Common myeloid progenitor, CD34-positive (primary cell): ENCODE measurements at regions not wholly inside any gene's neighbourhood (a gene's known extent, or its start where the extent isn't known, plus 50 kb on each side); places are given as distances from the start of the nearest gene placed in this dataset.

Experiments used
- CTCF ChIA-PET: fragments of 350-600 bp; sonication (Branson Sonifier 250); formaldehyde crosslinking; loops from one replicate; lab custom pipeline; 2021; ENCODE audit warnings: antibody characterized with exemption; lab: Charles Lee
- POLR2A ChIA-PET: fragments of 350-600 bp; sonication (Branson Sonifier 250); formaldehyde crosslinking; loops from one replicate; lab custom pipeline; 2021; ENCODE audit warnings: antibody characterized with exemption; lab: Charles Lee
- DNase-seq, 3 donors: peaks; one replicate each; pipeline versions ENCODE4 v3.0.0 to v3.0.0-alpha.2; 2013
- H3K27ac ChIP-seq, 2 experiments: 1 replicate in 1 of 2; 2 replicates in 1 of 2; pipeline ENCODE4 v1.7.0; 2013; ENCODE audit warnings: inconsistent platforms in 2 of 2, low read length in 2 of 2, mild to moderate bottlenecking in 2 of 2, low read depth in 1 of 2, moderate library complexity in 1 of 2; ENCODE audit not compliant: severe bottlenecking in 2 of 2, insufficient read depth in 1 of 2, poor library complexity in 1 of 2
- H3K27me3 ChIP-seq, 5 experiments: replicated peaks in 2 of 5; 1 replicate in 3 of 5; 2 replicates in 2 of 5; pipeline versions ENCODE4 v1.6.1 to v1.7.0; 2013; ENCODE audit warnings: low read length in 4 of 5, mild to moderate bottlenecking in 2 of 5, moderate library complexity in 2 of 5, inconsistent platforms in 1 of 5; ENCODE audit not compliant: insufficient read depth in 5 of 5, control insufficient read depth in 4 of 5
- H3K36me3 ChIP-seq, 4 experiments: 1 replicate in 2 of 4; 2 replicates in 2 of 4; pipeline versions ENCODE4 v1.6.1 to v1.7.0; 2013; ENCODE audit warnings: low read length in 3 of 4, control low read depth in 1 of 4, mild to moderate bottlenecking in 1 of 4; ENCODE audit not compliant: control insufficient read depth in 4 of 4, insufficient read depth in 4 of 4
- H3K4me1 ChIP-seq, 4 experiments: 1 replicate in 3 of 4; 2 replicates in 1 of 4; pipeline versions ENCODE4 v1.6.1 to v1.7.1; 2013; ENCODE audit warnings: low read length in 3 of 4, mild to moderate bottlenecking in 3 of 4, control low read depth in 1 of 4, inconsistent platforms in 1 of 4, moderate library complexity in 1 of 4; ENCODE audit not compliant: control insufficient read depth in 4 of 4, insufficient read depth in 4 of 4; ENCODE audit errors: control extremely low read depth in 1 of 4
- H3K4me3 ChIP-seq, 7 experiments: 1 replicate in 4 of 7; 2 replicates in 3 of 7; pipeline versions ENCODE4 v1.5.1 to v1.7.0; 2013; ENCODE audit warnings: mild to moderate bottlenecking in 7 of 7, low read length in 6 of 7, moderate library complexity in 6 of 7, inconsistent platforms in 2 of 7, low read depth in 2 of 7, control low read depth in 1 of 7; ENCODE audit not compliant: insufficient read depth in 4 of 7, control insufficient read depth in 1 of 7; ENCODE audit errors: extremely low read depth in 1 of 7
- H3K9me3 ChIP-seq, 5 experiments: 1 replicate in 4 of 5; 2 replicates in 1 of 5; pipeline versions ENCODE4 v1.6.1 to v1.7.1; 2013; ENCODE audit warnings: low read length in 4 of 5, mild to moderate bottlenecking in 2 of 5, inconsistent platforms in 1 of 5, low read depth in 1 of 5, moderate library complexity in 1 of 5; ENCODE audit not compliant: control insufficient read depth in 4 of 5, insufficient read depth in 2 of 5; ENCODE audit errors: control extremely low read depth in 1 of 5
- WGBS: methylation state at CpG from one replicate; pipeline ENCODE4 v1.1.5; 2013; ENCODE audit not compliant: insufficient coverage; 5-methylcytosine and 5-hydroxymethylcytosine counted together

- POLR2A ChIA-PET = no interaction called here
- H3K9me3 ChIP-seq = peaks cover 0 to 10% (median 3%) of the 10 kb centered on the region in 5 experiments
- H3K4me1 ChIP-seq = peaks cover 0 to 10% (median 1%) of the 10 kb centered on the region in 4 experiments
- peak; percentile 35 to 74 (median 70) for DNase-seq
- H3K27ac ChIP-seq = no peak overlapping the region
- CTCF ChIA-PET = no interaction called here
- no peak overlapping the region for H3K4me3 ChIP-seq
- no peaks in the 10 kb centered on the region for H3K36me3 ChIP-seq
- 100% methylated on average over 4 of the region's 5 CpGs for WGBS
- H3K27me3 ChIP-seq = no peaks in the 10 kb centered on the region
These were observed 248.0 kb downstream of the CASP12 start for GRCh38 chr11:104650234-104650633.

GRCh38 chr11:104649002-104649401 lies 249.3 kb downstream of the CASP12 start:
- DNase-seq = peak in 2 of 3 donors; percentile 33 to 35
- H3K27me3 ChIP-seq = no peaks in the 10 kb centered on the region
- no peak overlapping the region for H3K27ac ChIP-seq
- CTCF ChIA-PET = no interaction called here
- no CpG with 5 or more reads among the region's 1 CpG for WGBS
- H3K36me3 ChIP-seq = no peaks in the 10 kb centered on the region
- POLR2A ChIA-PET = no interaction called here
- peaks cover 0 to 10% (median 1%) of the 10 kb centered on the region in 4 experiments for H3K4me1 ChIP-seq
- peaks cover 0 to 10% (median 3%) of the 10 kb centered on the region in 5 experiments for H3K9me3 ChIP-seq
- H3K4me3 ChIP-seq = no peak overlapping the region

GRCh38 chr11:104645261-104646222 lies 252.7 kb downstream of the CASP12 start:
- peaks cover 0 to 6% (median 3%) of the 10 kb centered on the region in 5 experiments for H3K9me3 ChIP-seq
- H3K4me3 ChIP-seq = no peak overlapping the region
- no peaks in the 10 kb centered on the region for H3K27me3 ChIP-seq
- no peak overlapping the region for H3K27ac ChIP-seq
- ChIA-PET POLR2A (no interaction called here), CTCF (no interaction called here)
- no CpG with 5 or more reads among the region's 2 CpGs for WGBS
- no peak for DNase-seq
- no peaks in the 10 kb centered on the region for H3K36me3 ChIP-seq
- peaks cover 0 to 2% (median 0%) of the 10 kb centered on the region in 4 experiments for H3K4me1 ChIP-seq

GRCh38 chr11:104637662-104638170 lies 260.5 kb downstream of the CASP12 start:
- H3K27ac ChIP-seq = no peak overlapping the region
- H3K4me1 ChIP-seq = no peaks in the 10 kb centered on the region
- no peak for DNase-seq
- no peaks in the 10 kb centered on the region for H3K9me3 ChIP-seq
- no peak overlapping the region for H3K4me3 ChIP-seq
- CTCF ChIA-PET = no interaction called here
- H3K27me3 ChIP-seq = no peaks in the 10 kb centered on the region
- POLR2A ChIA-PET = no interaction called here
- H3K36me3 ChIP-seq = no peaks in the 10 kb centered on the region
- WGBS = 100% methylated on average over 1 of the region's 2 CpGs

- WGBS = no CpG with 5 or more reads among the region's 1 CpG
These were observed 265.0 kb downstream of the CASP12 start for GRCh38 chr11:104633226-104633625.

GRCh38 chr11:104630352-104630751 lies 267.9 kb downstream of the CASP12 start:
- Histone ChIP-seq H3K27me3 (no peaks in the 10 kb centered on the region), H3K36me3 (no peaks in the 10 kb centered on the region), H3K9me3 (peaks cover 0 to 3% (median 0%) of the 10 kb centered on the region in 5 experiments), H3K4me1 (no peaks in the 10 kb centered on the region), H3K27ac (no peak overlapping the region), H3K4me3 (no peak overlapping the region)
- no peak for DNase-seq
- ChIA-PET POLR2A (no interaction called here), CTCF (no interaction called here)
- WGBS = 100% methylated on average over 1 of the region's 2 CpGs

More at GRCh38 chr11:104633226-104633625, 265.0 kb downstream of the CASP12 start:
- DNase-seq = no peak
- H3K27ac ChIP-seq = no peak overlapping the region
- H3K36me3 ChIP-seq = no peaks in the 10 kb centered on the region
- CTCF ChIA-PET = no interaction called here
- peaks cover 0 to 3% (median 0%) of the 10 kb centered on the region in 5 experiments for H3K9me3 ChIP-seq
- H3K4me3 ChIP-seq = no peak overlapping the region
- POLR2A ChIA-PET = no interaction called here
- H3K4me1 ChIP-seq = no peaks in the 10 kb centered on the region
- no peaks in the 10 kb centered on the region for H3K27me3 ChIP-seq

- no peak for DNase-seq
- Histone ChIP-seq H3K27ac (no peak overlapping the region), H3K27me3 (no peaks in the 10 kb centered on the region), H3K9me3 (peaks cover 0 to 1% (median 0%) of the 10 kb centered on the region in 5 experiments), H3K4me1 (no peaks in the 10 kb centered on the region), H3K4me3 (no peak overlapping the region), H3K36me3 (no peaks in the 10 kb centered on the region)
- POLR2A ChIA-PET = no interaction called here
- CTCF ChIA-PET = no interaction called here
- 100% methylated on average over 1 of the region's 2 CpGs for WGBS
These were observed 273.0 kb downstream of the CASP12 start for GRCh38 chr11:104625246-104625645.
